Testis (tissue), 2 donors: ENCODE measurements at regions not wholly inside any gene's neighbourhood (a gene's known extent, or its start where the extent isn't known, plus 50 kb on each side); places are given as distances from the start of the nearest gene placed in this dataset.

Experiments used
- POLR2A ChIP-seq: fragments of 450-650 bp; IDR thresholded peaks from one replicate; pipeline ENCODE4 v1.6.1; 2017; ENCODE audit warnings: antibody characterized with exemption, mild to moderate bottlenecking, moderate library complexity
- TF ChIP-seq, protein P1 (sequence below), 3 experiments: fragments of 450-650 bp in 2 of 3; fragments of 200-600 bp in 1 of 3; sonication (generic) in 1 of 3; IDR thresholded peaks; one replicate each; pipeline ENCODE4 v1.5.1; 2016 to 2019; ENCODE audit warnings: antibody characterized with exemption in 3 of 3, mild to moderate bottlenecking in 2 of 3, moderate library complexity in 1 of 3

GRCh38 chr22:48250937-48251530, 1488.6 kb downstream of the TBC1D22A start:
- TF ChIP-seq, protein P1, sequence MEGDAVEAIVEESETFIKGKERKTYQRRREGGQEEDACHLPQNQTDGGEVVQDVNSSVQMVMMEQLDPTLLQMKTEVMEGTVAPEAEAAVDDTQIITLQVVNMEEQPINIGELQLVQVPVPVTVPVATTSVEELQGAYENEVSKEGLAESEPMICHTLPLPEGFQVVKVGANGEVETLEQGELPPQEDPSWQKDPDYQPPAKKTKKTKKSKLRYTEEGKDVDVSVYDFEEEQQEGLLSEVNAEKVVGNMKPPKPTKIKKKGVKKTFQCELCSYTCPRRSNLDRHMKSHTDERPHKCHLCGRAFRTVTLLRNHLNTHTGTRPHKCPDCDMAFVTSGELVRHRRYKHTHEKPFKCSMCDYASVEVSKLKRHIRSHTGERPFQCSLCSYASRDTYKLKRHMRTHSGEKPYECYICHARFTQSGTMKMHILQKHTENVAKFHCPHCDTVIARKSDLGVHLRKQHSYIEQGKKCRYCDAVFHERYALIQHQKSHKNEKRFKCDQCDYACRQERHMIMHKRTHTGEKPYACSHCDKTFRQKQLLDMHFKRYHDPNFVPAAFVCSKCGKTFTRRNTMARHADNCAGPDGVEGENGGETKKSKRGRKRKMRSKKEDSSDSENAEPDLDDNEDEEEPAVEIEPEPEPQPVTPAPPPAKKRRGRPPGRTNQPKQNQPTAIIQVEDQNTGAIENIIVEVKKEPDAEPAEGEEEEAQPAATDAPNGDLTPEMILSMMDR (IDR thresholded peaks at IDR 0.05) = no peak
- TF ChIP-seq POLR2A = no peak
